Body of pancreas (tissue), 4 donors: ENCODE measurements at regions not wholly inside any gene's neighbourhood (a gene's known extent, or its start where the extent isn't known, plus 50 kb on each side); places are given as distances from the start of the nearest gene placed in this dataset.

Source experiments
- CTCF ChIP-seq, 7 experiments: fragments of 450-650 bp in 4 of 7; fragments of 200-600 bp in 3 of 7; sonication (generic) in 3 of 7; IDR thresholded peaks; one replicate each; pipeline ENCODE4 v1.5.1; 2016 to 2019; ENCODE audit warnings: antibody characterized with exemption in 7 of 7
- POLR2A ChIP-seq, 3 donors: fragments of 450-650 bp; IDR thresholded peaks; one replicate each; pipeline ENCODE4 v1.6.1; 2016; ENCODE audit warnings: antibody characterized with exemption in 3 of 3, mild to moderate bottlenecking in 2 of 3

GRCh38 chr17:20728181-20728580, 148.7 kb downstream of the CDRT15L2 start:
- TF ChIP-seq CTCF (IDR thresholded peaks at IDR 0.05) (no peak), POLR2A (IDR thresholded peaks at IDR 0.05) (no peak)
